ENCODE measurements at regions not wholly inside any gene's neighbourhood (a gene's known extent, or its start where the extent isn't known, plus 50 kb on each side); places are given as distances from the start of the nearest gene placed in this dataset.
"Not testable (repeated sequence)": the region's sequence is repeated elsewhere in the genome, so short reads cannot be mapped to it uniquely, and the experiment has no call there.

DNA sequence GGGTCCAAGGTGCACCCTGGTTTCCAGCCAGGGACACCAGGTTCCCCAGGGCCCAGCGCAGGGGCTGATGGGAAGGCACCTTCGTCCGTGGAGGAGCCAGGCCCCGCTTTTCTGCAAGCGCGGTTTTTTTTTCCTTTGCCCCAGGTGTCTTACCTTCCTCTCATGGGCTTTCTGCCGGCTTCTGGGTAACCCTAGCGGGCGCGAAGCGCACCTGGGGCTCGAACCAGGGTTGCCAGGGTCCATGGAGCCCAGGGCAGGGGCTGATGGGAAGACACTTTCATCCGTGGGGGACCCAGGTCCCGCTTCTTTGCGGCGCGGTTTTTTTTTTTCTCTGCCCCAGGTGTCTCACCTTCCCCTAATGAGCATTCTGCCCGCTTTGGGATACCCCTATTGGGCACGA lies 529.3 kb downstream of the FOXD4L4 start:
- TF ChIP-seq, protein P1, sequence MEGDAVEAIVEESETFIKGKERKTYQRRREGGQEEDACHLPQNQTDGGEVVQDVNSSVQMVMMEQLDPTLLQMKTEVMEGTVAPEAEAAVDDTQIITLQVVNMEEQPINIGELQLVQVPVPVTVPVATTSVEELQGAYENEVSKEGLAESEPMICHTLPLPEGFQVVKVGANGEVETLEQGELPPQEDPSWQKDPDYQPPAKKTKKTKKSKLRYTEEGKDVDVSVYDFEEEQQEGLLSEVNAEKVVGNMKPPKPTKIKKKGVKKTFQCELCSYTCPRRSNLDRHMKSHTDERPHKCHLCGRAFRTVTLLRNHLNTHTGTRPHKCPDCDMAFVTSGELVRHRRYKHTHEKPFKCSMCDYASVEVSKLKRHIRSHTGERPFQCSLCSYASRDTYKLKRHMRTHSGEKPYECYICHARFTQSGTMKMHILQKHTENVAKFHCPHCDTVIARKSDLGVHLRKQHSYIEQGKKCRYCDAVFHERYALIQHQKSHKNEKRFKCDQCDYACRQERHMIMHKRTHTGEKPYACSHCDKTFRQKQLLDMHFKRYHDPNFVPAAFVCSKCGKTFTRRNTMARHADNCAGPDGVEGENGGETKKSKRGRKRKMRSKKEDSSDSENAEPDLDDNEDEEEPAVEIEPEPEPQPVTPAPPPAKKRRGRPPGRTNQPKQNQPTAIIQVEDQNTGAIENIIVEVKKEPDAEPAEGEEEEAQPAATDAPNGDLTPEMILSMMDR (IDR thresholded peaks at IDR 0.05): not testable (repeated sequence)
- TF ChIP-seq POLR2AphosphoS5, POLR2A, EP300 (IDR thresholded peaks at IDR 0.05): not testable (repeated sequence)
